Tibial nerve (tissue), 4 donors: ENCODE measurements at regions not wholly inside any gene's neighbourhood (a gene's known extent, or its start where the extent isn't known, plus 50 kb on each side); places are given as distances from the start of the nearest gene placed in this dataset.

ENCODE experiments used
- DNase-seq, 2 donors: peaks; one replicate each; pipeline ENCODE4 v3.0.0-alpha.2; 2019; ENCODE audit warnings: low spot score in 2 of 2
- H3K27ac ChIP-seq, 4 donors: fragments of 200-600 bp; sonication (generic) in 3 of 4; one replicate each; pipeline ENCODE4 v1.5.1; 2017 to 2019; ENCODE audit warnings: mild to moderate bottlenecking in 1 of 4
- H3K27me3 ChIP-seq, 2 donors: fragments of 200-600 bp; sonication (generic) in 1 of 2; one replicate each; pipeline versions ENCODE4 v1.5.1 to v1.6.0; 2017 to 2019
- H3K36me3 ChIP-seq, 3 donors: fragments of 200-600 bp; sonication (generic); one replicate each; pipeline ENCODE4 v1.5.1; 2018 to 2019
- H3K4me1 ChIP-seq, 4 donors: fragments of 200-600 bp; sonication (generic) in 3 of 4; one replicate each; pipeline ENCODE4 v1.5.1; 2017 to 2019
- H3K4me3 ChIP-seq, 4 donors: fragments of 200-600 bp; sonication (generic) in 3 of 4; one replicate each; pipeline ENCODE4 v1.5.1; 2017 to 2019; ENCODE audit warnings: mild to moderate bottlenecking in 1 of 4, moderate library complexity in 1 of 4
- H3K9me3 ChIP-seq, 4 donors: fragments of 200-600 bp; sonication (generic) in 3 of 4; one replicate each; pipeline ENCODE4 v1.5.1; 2017 to 2019
- EP300 ChIP-seq, 2 donors: sonication (generic); formaldehyde crosslinking; IDR thresholded peaks; one replicate each; pipeline ENCODE4 v1.6.1; 2017; ENCODE audit warnings: antibody characterized with exemption in 2 of 2, mild to moderate bottlenecking in 1 of 2
- POLR2A ChIP-seq, 2 donors: fragments of 450-650 bp; IDR thresholded peaks; one replicate each; pipeline ENCODE4 v1.6.1; 2017; ENCODE audit warnings: antibody characterized with exemption in 2 of 2, mild to moderate bottlenecking in 2 of 2, moderate library complexity in 2 of 2
- WGBS, 2 donors: methylation state at CpG; one replicate each; pipeline ENCODE4 v1.1.5; 2018; 5-methylcytosine and 5-hydroxymethylcytosine counted together
- TF ChIP-seq, protein P1 (sequence below), 5 experiments: fragments of 200-600 bp in 3 of 5; fragments of 450-650 bp in 2 of 5; sonication (generic) in 3 of 5; IDR thresholded peaks; one replicate each; pipeline ENCODE4 v1.5.1; 2016 to 2019; ENCODE audit warnings: antibody characterized with exemption in 5 of 5, mild to moderate bottlenecking in 3 of 5, moderate library complexity in 2 of 5

DNA sequence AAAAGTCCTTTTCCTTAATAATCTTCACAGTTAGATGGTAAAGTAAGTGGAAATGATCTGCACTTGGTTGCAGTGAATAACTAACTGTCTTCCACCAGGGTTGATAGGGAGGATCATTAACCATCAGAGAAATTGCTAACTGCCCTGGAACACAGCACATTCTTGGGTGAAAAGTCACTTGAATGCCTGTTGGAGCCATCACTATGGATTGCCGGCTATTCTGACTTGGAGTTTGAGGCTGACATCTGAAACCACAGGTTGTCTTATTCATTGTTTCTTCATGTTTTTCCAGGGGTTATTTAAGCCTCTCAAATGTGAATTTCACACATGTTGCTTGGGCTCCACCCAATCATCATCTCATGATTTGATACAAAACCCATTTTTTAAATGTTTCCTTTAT lies 901.4 kb downstream of the MCTP2 start:
- Histone ChIP-seq H3K27ac (no peak overlapping the region), H3K9me3 (no peaks in the 10 kb centered on the region), H3K4me1 (peaks cover 0 to 24% (median 0%) of the 10 kb centered on the region in 4 donors), H3K36me3 (no peaks in the 10 kb centered on the region), H3K4me3 (no peak overlapping the region), H3K27me3 (no peaks in the 10 kb centered on the region)
- DNase-seq: no peak
- WGBS, 2 donors: 79 to 81% methylated on average over 1 of the region's 1 CpG
- TF ChIP-seq POLR2A (IDR thresholded peaks at IDR 0.05) (no peak), EP300 (IDR thresholded peaks at IDR 0.05) (no peak)
- TF ChIP-seq, protein P1, sequence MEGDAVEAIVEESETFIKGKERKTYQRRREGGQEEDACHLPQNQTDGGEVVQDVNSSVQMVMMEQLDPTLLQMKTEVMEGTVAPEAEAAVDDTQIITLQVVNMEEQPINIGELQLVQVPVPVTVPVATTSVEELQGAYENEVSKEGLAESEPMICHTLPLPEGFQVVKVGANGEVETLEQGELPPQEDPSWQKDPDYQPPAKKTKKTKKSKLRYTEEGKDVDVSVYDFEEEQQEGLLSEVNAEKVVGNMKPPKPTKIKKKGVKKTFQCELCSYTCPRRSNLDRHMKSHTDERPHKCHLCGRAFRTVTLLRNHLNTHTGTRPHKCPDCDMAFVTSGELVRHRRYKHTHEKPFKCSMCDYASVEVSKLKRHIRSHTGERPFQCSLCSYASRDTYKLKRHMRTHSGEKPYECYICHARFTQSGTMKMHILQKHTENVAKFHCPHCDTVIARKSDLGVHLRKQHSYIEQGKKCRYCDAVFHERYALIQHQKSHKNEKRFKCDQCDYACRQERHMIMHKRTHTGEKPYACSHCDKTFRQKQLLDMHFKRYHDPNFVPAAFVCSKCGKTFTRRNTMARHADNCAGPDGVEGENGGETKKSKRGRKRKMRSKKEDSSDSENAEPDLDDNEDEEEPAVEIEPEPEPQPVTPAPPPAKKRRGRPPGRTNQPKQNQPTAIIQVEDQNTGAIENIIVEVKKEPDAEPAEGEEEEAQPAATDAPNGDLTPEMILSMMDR (IDR thresholded peaks at IDR 0.05): no peak

DNA sequence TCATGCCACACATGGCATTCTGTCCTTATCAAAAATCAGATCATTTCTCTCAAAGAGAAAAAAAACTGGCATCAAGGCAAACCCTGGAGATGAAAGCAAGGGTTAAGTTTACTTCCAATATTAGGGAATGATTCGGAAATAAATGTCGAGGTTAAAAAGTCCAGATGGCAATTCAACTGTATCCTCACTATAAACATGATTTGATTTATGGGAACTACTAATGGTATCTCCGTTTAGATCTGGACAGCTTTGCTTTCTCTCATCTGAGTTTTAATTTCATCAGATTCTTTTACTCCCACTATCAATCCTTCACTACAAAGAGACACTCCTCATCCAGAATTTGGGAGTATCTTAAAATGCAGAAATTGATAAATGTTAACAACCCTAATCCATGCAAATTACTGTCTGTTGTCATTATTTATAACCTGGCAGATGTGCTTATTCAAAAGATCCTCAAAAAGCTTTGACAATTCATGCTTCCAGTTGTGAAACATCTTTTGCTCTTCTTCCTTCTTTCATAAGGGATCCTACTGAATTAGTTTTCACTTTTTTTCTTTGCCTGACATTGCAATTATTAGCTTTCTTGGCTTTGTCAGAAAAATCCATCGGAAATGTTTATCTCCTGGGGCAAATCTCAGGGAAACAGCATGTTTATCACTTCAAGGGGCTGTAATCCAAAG lies 903.2 kb downstream of the MCTP2 start:
- WGBS, 2 donors: 20 to 22% methylated on average over 4 of the region's 4 CpGs
- Histone ChIP-seq H3K9me3 (no peaks in the 10 kb centered on the region), H3K4me3 (no peak overlapping the region), H3K27me3 (no peaks in the 10 kb centered on the region), H3K4me1 (peaks cover 0 to 17% (median 0%) of the 10 kb centered on the region in 4 donors), H3K27ac (no peak overlapping the region), H3K36me3 (no peaks in the 10 kb centered on the region)
- no peak for DNase-seq
- TF ChIP-seq EP300 (IDR thresholded peaks at IDR 0.05) (no peak), POLR2A (IDR thresholded peaks at IDR 0.05) (no peak)
- TF ChIP-seq, protein P1 (IDR thresholded peaks at IDR 0.05): no peak

DNA sequence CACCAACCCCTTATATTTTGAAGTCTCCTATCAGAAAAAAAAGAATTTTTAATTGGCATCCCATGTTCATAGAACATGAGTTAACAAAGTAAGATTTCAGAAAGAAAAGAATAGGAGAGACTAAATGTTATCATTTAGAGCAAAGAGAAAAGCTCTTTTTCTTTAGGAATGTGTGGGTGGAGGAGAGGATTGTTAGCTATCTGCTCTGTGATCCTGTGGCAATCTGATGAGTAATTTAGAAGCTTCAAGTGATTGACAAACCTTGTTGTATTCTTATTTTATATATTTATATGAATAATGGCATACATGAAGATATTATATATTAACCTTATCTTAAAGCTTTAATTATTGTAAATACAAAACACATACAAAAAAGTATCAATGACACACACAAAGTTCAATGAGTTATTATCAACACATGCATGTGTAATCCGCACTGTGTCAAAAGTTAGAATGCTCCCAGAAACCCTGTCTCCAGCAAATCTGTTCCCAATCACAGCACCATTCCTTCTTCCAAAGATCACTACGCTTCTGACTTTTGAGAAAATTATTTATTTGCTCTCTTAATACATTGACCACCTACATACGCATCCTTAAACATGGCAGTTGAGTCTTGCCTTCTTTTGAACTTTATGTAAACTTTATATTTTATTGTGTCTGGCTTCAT lies 907.4 kb downstream of the MCTP2 start:
- 93 to 99% methylated on average over 3 of the region's 3 CpGs for WGBS, 2 donors
- no peak for DNase-seq

DNA sequence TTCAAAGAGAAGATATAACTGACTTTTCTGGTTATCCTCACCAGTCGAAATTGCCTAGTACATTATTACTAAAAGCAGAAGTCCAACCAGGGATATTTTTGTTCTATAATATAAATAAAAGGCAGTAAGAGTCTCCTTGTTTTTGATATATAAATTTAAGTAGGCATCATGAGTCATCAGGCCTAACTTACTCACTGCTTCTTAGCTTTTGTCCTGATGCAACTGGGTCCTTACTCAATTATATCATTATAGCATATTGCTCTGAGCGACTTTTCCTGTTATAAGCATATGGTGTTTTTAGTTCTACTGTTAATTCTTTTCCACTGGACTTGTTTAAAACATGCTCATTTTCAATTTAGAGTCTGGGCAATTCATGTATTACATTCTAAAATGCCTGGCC lies 910.1 kb downstream of the MCTP2 start:
- H3K27me3 ChIP-seq: no peaks in the 10 kb centered on the region
- H3K4me1 ChIP-seq: no peaks in the 10 kb centered on the region
- no peak overlapping the region for H3K27ac ChIP-seq
- no peaks in the 10 kb centered on the region for H3K9me3 ChIP-seq
- H3K4me3 ChIP-seq: no peak overlapping the region
- TF ChIP-seq POLR2A (IDR thresholded peaks at IDR 0.05) (no peak), EP300 (IDR thresholded peaks at IDR 0.05) (no peak)
- TF ChIP-seq, protein P1 (IDR thresholded peaks at IDR 0.05): no peak
- 91% methylated on average over 2 of the region's 2 CpGs for WGBS, 2 donors
- no peak for DNase-seq
- no peaks in the 10 kb centered on the region for H3K36me3 ChIP-seq

More for the DNA sequence above, 907.4 kb downstream of the MCTP2 start:
- H3K27me3 ChIP-seq: no peaks in the 10 kb centered on the region
- no peaks in the 10 kb centered on the region for H3K36me3 ChIP-seq
- H3K9me3 ChIP-seq: no peaks in the 10 kb centered on the region
- H3K4me3 ChIP-seq: no peak overlapping the region
- no peak overlapping the region for H3K27ac ChIP-seq
- no peaks in the 10 kb centered on the region for H3K4me1 ChIP-seq
- TF ChIP-seq, protein P1 (IDR thresholded peaks at IDR 0.05): no peak
- TF ChIP-seq EP300 (IDR thresholded peaks at IDR 0.05) (no peak), POLR2A (IDR thresholded peaks at IDR 0.05) (no peak)

DNA sequence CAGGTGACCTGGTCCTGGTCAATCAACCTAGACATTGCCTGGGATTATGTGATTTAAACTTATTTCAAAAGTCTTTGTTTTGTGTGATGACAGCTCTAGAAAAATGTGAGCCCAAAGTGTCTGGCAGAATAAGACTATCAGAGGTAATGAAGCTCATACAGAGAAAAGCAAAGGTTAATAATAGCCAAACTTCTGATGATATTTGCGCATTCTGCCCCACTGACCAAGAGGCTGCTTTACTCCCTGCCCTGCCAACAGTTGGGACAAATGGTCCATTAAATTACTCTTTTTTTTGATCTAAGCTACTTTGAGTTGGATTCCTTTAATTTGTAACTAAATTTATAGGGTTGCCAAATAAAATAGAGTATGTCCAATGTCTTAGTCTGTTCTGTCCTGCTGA lies 911.2 kb downstream of the MCTP2 start:
- no peak overlapping the region for H3K4me3 ChIP-seq
- DNase-seq: no peak
- no peaks in the 10 kb centered on the region for H3K4me1 ChIP-seq
- no peaks in the 10 kb centered on the region for H3K36me3 ChIP-seq
- H3K27ac ChIP-seq: no peak overlapping the region
- H3K9me3 ChIP-seq: no peaks in the 10 kb centered on the region
- no peaks in the 10 kb centered on the region for H3K27me3 ChIP-seq
- TF ChIP-seq EP300 (IDR thresholded peaks at IDR 0.05) (no peak), POLR2A (IDR thresholded peaks at IDR 0.05) (no peak)
- TF ChIP-seq, protein P1 (IDR thresholded peaks at IDR 0.05): no peak
- WGBS, 2 donors: 88 to 95% methylated on average over 1 of the region's 1 CpG
